Stomach (tissue), 8 donors: ENCODE measurements at regions not wholly inside any gene's neighbourhood (a gene's known extent, or its start where the extent isn't known, plus 50 kb on each side); places are given as distances from the start of the nearest gene placed in this dataset.

Experiments used
- DNase-seq, 2 donors: peaks; one replicate each; pipeline versions ENCODE4 v3.0.0 to v3.0.0-alpha.2; 2013 to 2019
- H3K27ac ChIP-seq, 5 donors: fragments of 200-600 bp in 4 of 5; sonication (generic) in 4 of 5; one replicate each; pipeline ENCODE4 v1.5.1; 2013 to 2019; ENCODE audit warnings: mild to moderate bottlenecking in 1 of 5, moderate library complexity in 1 of 5
- H3K27me3 ChIP-seq, 3 donors: fragments of 200-600 bp; sonication (generic); one replicate each; pipeline ENCODE4 v1.5.1; 2017 to 2019; ENCODE audit warnings: mixed run types in 1 of 3
- H3K36me3 ChIP-seq, 4 donors: fragments of 200-600 bp; sonication (generic); 1 replicate in 3 of 4; 2 replicates in 1 of 4; pipeline ENCODE4 v1.5.1; 2016 to 2019
- H3K4me1 ChIP-seq, 4 donors: fragments of 200-600 bp; sonication (generic); one replicate each; pipeline ENCODE4 v1.5.1; 2016 to 2019
- H3K4me3 ChIP-seq, 4 donors: fragments of 200-600 bp; sonication (generic) in 3 of 4; one replicate each; pipeline ENCODE4 v1.5.1; 2016 to 2019; ENCODE audit warnings: mild to moderate bottlenecking in 1 of 4
- H3K9me3 ChIP-seq, 4 donors: fragments of 200-600 bp; sonication (generic); one replicate each; pipeline ENCODE4 v1.5.1; 2016 to 2019
- CTCF ChIP-seq, 7 experiments: fragments of 450-650 bp in 4 of 7; fragments of 200-600 bp in 3 of 7; sonication (generic) in 3 of 7; IDR thresholded peaks; one replicate each; pipeline ENCODE4 v1.5.1; 2016 to 2019; ENCODE audit warnings: antibody characterized with exemption in 7 of 7, control low read depth in 2 of 7, mild to moderate bottlenecking in 1 of 7
- EP300 ChIP-seq: sonication (generic); formaldehyde crosslinking; IDR thresholded peaks from one replicate; pipeline ENCODE4 v1.6.1; 2017; ENCODE audit warnings: antibody characterized with exemption
- POLR2A ChIP-seq, 4 donors: fragments of 450-650 bp; IDR thresholded peaks; one replicate each; pipeline ENCODE4 v1.6.1; 2016; ENCODE audit warnings: antibody characterized with exemption in 4 of 4, control low read depth in 2 of 4, mild to moderate bottlenecking in 1 of 4, moderate library complexity in 1 of 4
- POLR2AphosphoS5 ChIP-seq, 3 donors: sonication (generic); formaldehyde crosslinking; IDR thresholded peaks; one replicate each; pipeline ENCODE4 v1.6.1; 2016; ENCODE audit warnings: antibody characterized with exemption in 3 of 3
- WGBS, 5 donors: extraction: QIAGEN DNeasy Blood & Tissue Kit in 3 of 5; methylation state at CpG; one replicate each; pipeline versions ENCODE4 v1.1.5 to v1.1.7; 2013 to 2018; 5-methylcytosine and 5-hydroxymethylcytosine counted together
- intact Hi-C: fragments of 100-400 bp; cut with DNase I; formaldehyde crosslinking; loops from one replicate; pipeline ENCODE4 v1.15.1; 2023; ENCODE audit warnings: low total_unique reads
- donor health status: healthy with polysubstance abuse.
- donor health status: Bipolar disorder and iron deficiency.
- donor health status: healthy.

GRCh38 chr2:71277536-71278103, 50.7 kb upstream of the PAIP2B start:
- Histone ChIP-seq H3K27ac (peak overlapping the region in 4 of 5 donors; percentile 8 to 77 (median 66)), H3K4me1 (peaks cover 0 to 25% (median 20%) of the 10 kb centered on the region in 4 donors), H3K36me3 (no peaks in the 10 kb centered on the region), H3K27me3 (peaks cover 0 to 72% (median 20%) of the 10 kb centered on the region in 3 donors), H3K4me3 (peak overlapping the region; percentile 49 to 84 (median 55)), H3K9me3 (no peaks in the 10 kb centered on the region)
- peak in 1 of 2 donors; percentile 62 for DNase-seq
- 3 to 9% (median 6%) methylated on average over 18 of the region's 18 CpGs for WGBS, 5 donors
- intact Hi-C loops = no loop called here
- TF ChIP-seq CTCF (IDR thresholded peaks at IDR 0.05) (peak in 1 of 7 experiments; percentile 8), POLR2AphosphoS5 (IDR thresholded peaks at IDR 0.05) (no peak), POLR2A (IDR thresholded peaks at IDR 0.05) (no peak), EP300 (no peak)

GRCh38 chr2:71277147-71277475, 50.2 kb upstream of the PAIP2B start:
- Histone ChIP-seq H3K4me3 (peak overlapping the region; percentile 49 to 84 (median 55)), H3K27ac (peak overlapping the region; percentile 8 to 77 (median 60)), H3K36me3 (no peaks in the 10 kb centered on the region), H3K4me1 (peaks cover 0 to 25% (median 20%) of the 10 kb centered on the region in 4 donors), H3K27me3 (peaks cover 0 to 70% (median 20%) of the 10 kb centered on the region in 3 donors), H3K9me3 (no peaks in the 10 kb centered on the region)
- TF ChIP-seq POLR2AphosphoS5 (IDR thresholded peaks at IDR 0.05) = no peak
- no peak for TF ChIP-seq EP300
- no peak for TF ChIP-seq POLR2A (IDR thresholded peaks at IDR 0.05)
- TF ChIP-seq CTCF (IDR thresholded peaks at IDR 0.05) = no peak
- DNase-seq = no peak
- 4 to 6% (median 5%) methylated on average over 5 of the region's 5 CpGs for WGBS, 5 donors
- intact Hi-C loops = no loop called here

- Histone ChIP-seq H3K27ac (peak overlapping the region; percentile 8 to 77 (median 60)), H3K36me3 (no peaks in the 10 kb centered on the region), H3K4me1 (peaks cover 0 to 25% (median 20%) of the 10 kb centered on the region in 4 donors), H3K27me3 (peaks cover 0 to 64% (median 20%) of the 10 kb centered on the region in 3 donors), H3K4me3 (peak overlapping the region; percentile 49 to 84 (median 55)), H3K9me3 (no peaks in the 10 kb centered on the region)
- DNase-seq = peak; percentile 91 to 95
- no peak for TF ChIP-seq EP300
- TF ChIP-seq POLR2AphosphoS5 (IDR thresholded peaks at IDR 0.05) = peak; percentile 29 to 55 (median 44)
- no peak for TF ChIP-seq POLR2A (IDR thresholded peaks at IDR 0.05)
- TF ChIP-seq CTCF (IDR thresholded peaks at IDR 0.05) = no peak
- WGBS, 5 donors = 0 to 2% (median 1%) methylated on average over 48 to 93 of the region's 93 CpGs
- intact Hi-C loops = no loop called here
Measured at GRCh38 chr2:71276311-71277146, 49.6 kb upstream of the PAIP2B start.
